Subcutaneous abdominal adipose tissue (tissue), 5 donors: ENCODE measurements at regions not wholly inside any gene's neighbourhood (a gene's known extent, or its start where the extent isn't known, plus 50 kb on each side); places are given as distances from the start of the nearest gene placed in this dataset.

Experiments used
- H3K27ac ChIP-seq: one replicate; pipeline ENCODE4 v1.7.0; 2013; ENCODE audit warnings: low read depth, mild to moderate bottlenecking, inconsistent platforms, low read length, moderate library complexity
- H3K27me3 ChIP-seq, 5 donors: one replicate each; pipeline ENCODE4 v1.7.0; 2013; ENCODE audit warnings: low read length in 5 of 5, inconsistent platforms in 1 of 5; ENCODE audit not compliant: control insufficient read depth in 5 of 5, insufficient read depth in 4 of 5
- H3K36me3 ChIP-seq, 5 donors: one replicate each; pipeline ENCODE4 v1.7.0; 2013; ENCODE audit warnings: low read length in 5 of 5; ENCODE audit not compliant: control insufficient read depth in 5 of 5, insufficient read depth in 5 of 5
- H3K4me1 ChIP-seq, 5 donors: one replicate each; pipeline ENCODE4 v1.7.0; 2013; ENCODE audit warnings: low read length in 5 of 5, mild to moderate bottlenecking in 3 of 5, moderate library complexity in 1 of 5; ENCODE audit not compliant: control insufficient read depth in 5 of 5, insufficient read depth in 5 of 5
- H3K4me3 ChIP-seq, 5 donors: one replicate each; pipeline ENCODE4 v1.7.0; 2013; ENCODE audit warnings: low read length in 5 of 5, low read depth in 1 of 5
- H3K9ac ChIP-seq, 5 donors: one replicate each; pipeline ENCODE4 v1.7.0; 2013; ENCODE audit warnings: low read length in 5 of 5, mild to moderate bottlenecking in 4 of 5, moderate library complexity in 3 of 5
- H3K9me3 ChIP-seq, 5 donors: one replicate each; pipeline ENCODE4 v1.7.0; 2013; ENCODE audit warnings: low read length in 5 of 5; ENCODE audit not compliant: control insufficient read depth in 5 of 5
- donor health status: healthy.
- donor health status: healthy.
- donor health status: healthy.
- donor health status: healthy.
- donor health status: healthy.

GRCh38 chr7:25405736-25406135 is 177.4 kb upstream of the NPVF start:
- Histone ChIP-seq H3K4me1 (peaks cover 0 to 15% (median 4%) of the 10 kb centered on the region in 5 donors), H3K36me3 (no peaks in the 10 kb centered on the region), H3K9me3 (no peaks in the 10 kb centered on the region), H3K27me3 (no peaks in the 10 kb centered on the region), H3K27ac (no peak overlapping the region), H3K4me3 (no peak overlapping the region), H3K9ac (no peak overlapping the region)

- peaks cover 0 to 15% (median 4%) of the 10 kb centered on the region in 5 donors for H3K4me1 ChIP-seq
- H3K9me3 ChIP-seq: no peaks in the 10 kb centered on the region
- H3K27me3 ChIP-seq: no peaks in the 10 kb centered on the region
- no peak overlapping the region for H3K27ac ChIP-seq
- no peak overlapping the region for H3K9ac ChIP-seq
- no peaks in the 10 kb centered on the region for H3K36me3 ChIP-seq
- no peak overlapping the region for H3K4me3 ChIP-seq
Measured at GRCh38 chr7:25407053-25407452, 178.8 kb upstream of the NPVF start.

GRCh38 chr7:25408012-25408687 is 179.9 kb upstream of the NPVF start:
- Histone ChIP-seq H3K4me3 (no peak overlapping the region), H3K4me1 (peaks cover 0 to 15% (median 4%) of the 10 kb centered on the region in 5 donors), H3K27me3 (no peaks in the 10 kb centered on the region), H3K9ac (no peak overlapping the region), H3K36me3 (no peaks in the 10 kb centered on the region), H3K9me3 (no peaks in the 10 kb centered on the region), H3K27ac (no peak overlapping the region)

- Histone ChIP-seq H3K4me1 (peaks cover 0 to 15% (median 4%) of the 10 kb centered on the region in 5 donors), H3K9ac (no peak overlapping the region), H3K27ac (no peak overlapping the region), H3K36me3 (no peaks in the 10 kb centered on the region), H3K9me3 (no peaks in the 10 kb centered on the region), H3K4me3 (no peak overlapping the region), H3K27me3 (no peaks in the 10 kb centered on the region)
Measured at GRCh38 chr7:25408876-25409275, 180.6 kb upstream of the NPVF start.

GRCh38 chr7:25409897-25410636 is 181.8 kb upstream of the NPVF start:
- no peak overlapping the region for H3K9ac ChIP-seq
- peaks cover 0 to 15% (median 4%) of the 10 kb centered on the region in 5 donors for H3K4me1 ChIP-seq
- no peak overlapping the region for H3K4me3 ChIP-seq
- H3K27ac ChIP-seq: no peak overlapping the region
- no peaks in the 10 kb centered on the region for H3K27me3 ChIP-seq
- H3K9me3 ChIP-seq: no peaks in the 10 kb centered on the region
- H3K36me3 ChIP-seq: no peaks in the 10 kb centered on the region

- no peak overlapping the region for H3K27ac ChIP-seq
- no peaks in the 10 kb centered on the region for H3K27me3 ChIP-seq
- H3K4me1 ChIP-seq: no peaks in the 10 kb centered on the region
- H3K4me3 ChIP-seq: no peak overlapping the region
- H3K36me3 ChIP-seq: no peaks in the 10 kb centered on the region
- no peaks in the 10 kb centered on the region for H3K9me3 ChIP-seq
- H3K9ac ChIP-seq: no peak overlapping the region
Measured at GRCh38 chr7:25420771-25421170, 192.5 kb upstream of the NPVF start.

GRCh38 chr7:25424113-25424512 is 195.8 kb upstream of the NPVF start:
- Histone ChIP-seq H3K9ac (no peak overlapping the region), H3K27ac (no peak overlapping the region), H3K9me3 (no peaks in the 10 kb centered on the region), H3K27me3 (no peaks in the 10 kb centered on the region), H3K36me3 (no peaks in the 10 kb centered on the region), H3K4me1 (peaks cover 0 to 5% (median 5%) of the 10 kb centered on the region in 5 donors), H3K4me3 (no peak overlapping the region)

- Histone ChIP-seq H3K4me3 (no peak overlapping the region), H3K4me1 (peaks cover 0 to 12% (median 11%) of the 10 kb centered on the region in 5 donors), H3K27me3 (no peaks in the 10 kb centered on the region), H3K9me3 (no peaks in the 10 kb centered on the region), H3K9ac (no peak overlapping the region), H3K36me3 (no peaks in the 10 kb centered on the region), H3K27ac (no peak overlapping the region)
Measured at GRCh38 chr7:25424855-25425254, 196.6 kb upstream of the NPVF start.

- H3K4me3 ChIP-seq: no peak overlapping the region
- H3K9me3 ChIP-seq: no peaks in the 10 kb centered on the region
- H3K27me3 ChIP-seq: no peaks in the 10 kb centered on the region
- no peaks in the 10 kb centered on the region for H3K36me3 ChIP-seq
- peaks cover 0 to 25% (median 21%) of the 10 kb centered on the region in 5 donors for H3K4me1 ChIP-seq
- H3K27ac ChIP-seq: no peak overlapping the region
- no peak overlapping the region for H3K9ac ChIP-seq
Measured at GRCh38 chr7:25427721-25428120, 199.4 kb upstream of the NPVF start.

GRCh38 chr7:25429731-25430130 is 201.4 kb upstream of the NPVF start:
- no peaks in the 10 kb centered on the region for H3K9me3 ChIP-seq
- H3K27me3 ChIP-seq: no peaks in the 10 kb centered on the region
- peak overlapping the region; percentile 80 for H3K27ac ChIP-seq

More at GRCh38 chr7:25429731-25430130, 201.4 kb upstream of the NPVF start:
- H3K36me3 ChIP-seq: no peaks in the 10 kb centered on the region
- peak overlapping the region in 1 of 5 donors; percentile 9 for H3K4me3 ChIP-seq
- peaks cover 0 to 25% (median 21%) of the 10 kb centered on the region in 5 donors for H3K4me1 ChIP-seq
- peak overlapping the region in 1 of 5 donors; percentile 6 for H3K9ac ChIP-seq
